ENCODE measurements at regions not wholly inside any gene's neighbourhood (a gene's known extent, or its start where the extent isn't known, plus 50 kb on each side); places are given as distances from the start of the nearest gene placed in this dataset.
"Not testable (repeated sequence)": the region's sequence is repeated elsewhere in the genome, so short reads cannot be mapped to it uniquely, and the experiment has no call there.

- dilution Hi-C loops (cut with MboI; ENCODE audit: extremely low pct_ligation_motif_present, low sequenced_read_pairs), result no loop called here
- Histone ChIP-seq H3K9me3 (ENCODE audit: control insufficient read depth, low read depth, low read length) (no peaks in the 10 kb centered on the region), H3K9me1 (ENCODE audit: control insufficient read depth, extremely low read depth, insufficient read depth, low read length) (no peaks in the 10 kb centered on the region), H3K4me3 (ENCODE audit: control insufficient read depth in 2 of 3, extremely low read depth in 1 of 3, insufficient read depth in 2 of 3, low read depth in 1 of 3, low read length in 3 of 3) (no peak overlapping the region), H3K4me1 (ENCODE audit: control insufficient read depth, extremely low read depth, insufficient read depth, low read length) (no peaks in the 10 kb centered on the region), H3K4me2 (ENCODE audit: control insufficient read depth, extremely low read depth, insufficient read depth, low read depth, low read length) (no peak overlapping the region), H4K20me1 (ENCODE audit: control insufficient read depth, extremely low read depth, insufficient read depth, low read length) (no peaks in the 10 kb centered on the region), H2AFZ (ENCODE audit: control insufficient read depth, low read length) (no peak overlapping the region), H3K79me2 (ENCODE audit: control insufficient read depth, insufficient read depth, low read length) (no peaks in the 10 kb centered on the region), H3K9ac (ENCODE audit: control insufficient read depth, extremely low read depth, insufficient read depth, low read length) (no peak overlapping the region), H3K27me3 (ENCODE audit: control insufficient read depth, extremely low read depth, insufficient read depth, low read length) (no peaks in the 10 kb centered on the region), H3K36me3 (ENCODE audit: control insufficient read depth in 2 of 2, extremely low read depth in 1 of 2, insufficient read depth in 2 of 2, low read length in 2 of 2) (no peaks in the 10 kb centered on the region), H3K27ac (ENCODE audit: control insufficient read depth, insufficient read depth, low read length) (no peak overlapping the region)
- no peak for TF ChIP-seq EZH2 (IDR thresholded peaks at IDR 0.05; ENCODE audit: low read length)
- TF ChIP-seq, protein P1, sequence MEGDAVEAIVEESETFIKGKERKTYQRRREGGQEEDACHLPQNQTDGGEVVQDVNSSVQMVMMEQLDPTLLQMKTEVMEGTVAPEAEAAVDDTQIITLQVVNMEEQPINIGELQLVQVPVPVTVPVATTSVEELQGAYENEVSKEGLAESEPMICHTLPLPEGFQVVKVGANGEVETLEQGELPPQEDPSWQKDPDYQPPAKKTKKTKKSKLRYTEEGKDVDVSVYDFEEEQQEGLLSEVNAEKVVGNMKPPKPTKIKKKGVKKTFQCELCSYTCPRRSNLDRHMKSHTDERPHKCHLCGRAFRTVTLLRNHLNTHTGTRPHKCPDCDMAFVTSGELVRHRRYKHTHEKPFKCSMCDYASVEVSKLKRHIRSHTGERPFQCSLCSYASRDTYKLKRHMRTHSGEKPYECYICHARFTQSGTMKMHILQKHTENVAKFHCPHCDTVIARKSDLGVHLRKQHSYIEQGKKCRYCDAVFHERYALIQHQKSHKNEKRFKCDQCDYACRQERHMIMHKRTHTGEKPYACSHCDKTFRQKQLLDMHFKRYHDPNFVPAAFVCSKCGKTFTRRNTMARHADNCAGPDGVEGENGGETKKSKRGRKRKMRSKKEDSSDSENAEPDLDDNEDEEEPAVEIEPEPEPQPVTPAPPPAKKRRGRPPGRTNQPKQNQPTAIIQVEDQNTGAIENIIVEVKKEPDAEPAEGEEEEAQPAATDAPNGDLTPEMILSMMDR (optimal IDR thresholded peaks at IDR 0.05 in 1 of 3, IDR thresholded peaks at IDR 0.05 in 1 of 3, conservative IDR thresholded peaks at IDR 0.05 in 1 of 3; ENCODE audit: extremely low read depth in 1 of 3, insufficient read depth in 2 of 3, low read length in 3 of 3), result no peak
- FAIRE-seq (no peak), DNase-seq (ENCODE audit: low read depth, low spot score) (no peak)
Measured at GRCh38 chr6:150521482-150521881, 78.2 kb upstream of the PLEKHG1 start.

GRCh38 chr6:150523216-150523615 lies 76.5 kb upstream of the PLEKHG1 start:
- H3K27ac ChIP-seq (ENCODE audit: control insufficient read depth, insufficient read depth, low read length); H3K79me2 ChIP-seq (ENCODE audit: control insufficient read depth, insufficient read depth, low read length); H3K4me1 ChIP-seq (ENCODE audit: control insufficient read depth, extremely low read depth, insufficient read depth, low read length); H3K9me3 ChIP-seq (ENCODE audit: control insufficient read depth, low read depth, low read length); H3K9ac ChIP-seq (ENCODE audit: control insufficient read depth, extremely low read depth, insufficient read depth, low read length); DNase-seq (ENCODE audit: low read depth, low spot score); H3K9me1 ChIP-seq (ENCODE audit: control insufficient read depth, extremely low read depth, insufficient read depth, low read length); FAIRE-seq; H3K27me3 ChIP-seq (ENCODE audit: control insufficient read depth, extremely low read depth, insufficient read depth, low read length); H3K4me3 ChIP-seq (ENCODE audit: control insufficient read depth in 2 of 3, extremely low read depth in 1 of 3, insufficient read depth in 2 of 3, low read depth in 1 of 3, low read length in 3 of 3); H3K36me3 ChIP-seq (ENCODE audit: control insufficient read depth in 2 of 2, extremely low read depth in 1 of 2, insufficient read depth in 2 of 2, low read length in 2 of 2); dilution Hi-C loops (cut with MboI; ENCODE audit: extremely low pct_ligation_motif_present, low sequenced_read_pairs); H3K4me2 ChIP-seq (ENCODE audit: control insufficient read depth, extremely low read depth, insufficient read depth, low read depth, low read length); H4K20me1 ChIP-seq (ENCODE audit: control insufficient read depth, extremely low read depth, insufficient read depth, low read length); H2AFZ ChIP-seq (ENCODE audit: control insufficient read depth, low read length): not testable (repeated sequence)

- DNase-seq (ENCODE audit: low read depth, low spot score) (no peak), FAIRE-seq (no peak)
- Histone ChIP-seq H3K4me2 (ENCODE audit: control insufficient read depth, extremely low read depth, insufficient read depth, low read depth, low read length) (no peak overlapping the region), H3K27ac (ENCODE audit: control insufficient read depth, insufficient read depth, low read length) (no peak overlapping the region), H3K36me3 (ENCODE audit: control insufficient read depth in 2 of 2, extremely low read depth in 1 of 2, insufficient read depth in 2 of 2, low read length in 2 of 2) (no peaks in the 10 kb centered on the region), H3K4me1 (ENCODE audit: control insufficient read depth, extremely low read depth, insufficient read depth, low read length) (no peaks in the 10 kb centered on the region), H4K20me1 (ENCODE audit: control insufficient read depth, extremely low read depth, insufficient read depth, low read length) (no peaks in the 10 kb centered on the region), H3K27me3 (ENCODE audit: control insufficient read depth, extremely low read depth, insufficient read depth, low read length) (no peaks in the 10 kb centered on the region), H3K9me1 (ENCODE audit: control insufficient read depth, extremely low read depth, insufficient read depth, low read length) (no peaks in the 10 kb centered on the region), H3K79me2 (ENCODE audit: control insufficient read depth, insufficient read depth, low read length) (no peaks in the 10 kb centered on the region), H3K4me3 (ENCODE audit: control insufficient read depth in 2 of 3, extremely low read depth in 1 of 3, insufficient read depth in 2 of 3, low read depth in 1 of 3, low read length in 3 of 3) (no peak overlapping the region), H2AFZ (ENCODE audit: control insufficient read depth, low read length) (no peak overlapping the region), H3K9ac (ENCODE audit: control insufficient read depth, extremely low read depth, insufficient read depth, low read length) (no peak overlapping the region), H3K9me3 (ENCODE audit: control insufficient read depth, low read depth, low read length) (no peaks in the 10 kb centered on the region)
- dilution Hi-C loops (cut with MboI; ENCODE audit: extremely low pct_ligation_motif_present, low sequenced_read_pairs), result no loop called here
- no peak for TF ChIP-seq EZH2 (IDR thresholded peaks at IDR 0.05; ENCODE audit: low read length)
- TF ChIP-seq, protein P1 (optimal IDR thresholded peaks at IDR 0.05 in 1 of 3, IDR thresholded peaks at IDR 0.05 in 1 of 3, conservative IDR thresholded peaks at IDR 0.05 in 1 of 3; ENCODE audit: extremely low read depth in 1 of 3, insufficient read depth in 2 of 3, low read length in 3 of 3), result no peak
Measured at GRCh38 chr6:150525300-150525699, 74.4 kb upstream of the PLEKHG1 start.

All from keratinocyte (primary cell).